ENCODE measurements at regions not wholly inside any gene's neighbourhood (a gene's known extent, or its start where the extent isn't known, plus 50 kb on each side); places are given as distances from the start of the nearest gene placed in this dataset.

- no peak for TF ChIP-seq CTCF (IDR thresholded peaks at IDR 0.05 in 8 of 11, conservative IDR thresholded peaks at IDR 0.05 in 3 of 11)
- no peak for TF ChIP-seq POLR2AphosphoS5 (IDR thresholded peaks at IDR 0.05)
- no peak for TF ChIP-seq POLR2A (IDR thresholded peaks at IDR 0.05)
These were observed 345.7 kb upstream of the C2CD4B start for GRCh38 chr15:62510791-62511190.
